GM23338 (cell line): ENCODE measurements at regions not wholly inside any gene's neighbourhood (a gene's known extent, or its start where the extent isn't known, plus 50 kb on each side); places are given as distances from the start of the nearest gene placed in this dataset.

Source experiments
- TF ChIP-seq, protein P1 (sequence below), 2 experiments: fragments of 200-600 bp in 1 of 2; sonication (generic) in 1 of 2; conservative IDR thresholded peaks; 2 replicates each; pipeline versions ENCODE4 v1.5.1 to v1.6.1; 2016 to 2017; ENCODE audit warnings: antibody characterized with exemption in 2 of 2, low read depth in 2 of 2, mild to moderate bottlenecking in 2 of 2, moderate library complexity in 1 of 2
- TF ChIP-seq, protein P2 (sequence below): IDR thresholded peaks from one replicate; pipeline ENCODE4 v1.6.1; 2018; ENCODE audit warnings: antibody characterized with exemption; ENCODE audit not compliant: unreplicated experiment

GRCh38 chr3:154701055-154701454 is 271.1 kb upstream of the GPR149 start:
- TF ChIP-seq, protein P1, sequence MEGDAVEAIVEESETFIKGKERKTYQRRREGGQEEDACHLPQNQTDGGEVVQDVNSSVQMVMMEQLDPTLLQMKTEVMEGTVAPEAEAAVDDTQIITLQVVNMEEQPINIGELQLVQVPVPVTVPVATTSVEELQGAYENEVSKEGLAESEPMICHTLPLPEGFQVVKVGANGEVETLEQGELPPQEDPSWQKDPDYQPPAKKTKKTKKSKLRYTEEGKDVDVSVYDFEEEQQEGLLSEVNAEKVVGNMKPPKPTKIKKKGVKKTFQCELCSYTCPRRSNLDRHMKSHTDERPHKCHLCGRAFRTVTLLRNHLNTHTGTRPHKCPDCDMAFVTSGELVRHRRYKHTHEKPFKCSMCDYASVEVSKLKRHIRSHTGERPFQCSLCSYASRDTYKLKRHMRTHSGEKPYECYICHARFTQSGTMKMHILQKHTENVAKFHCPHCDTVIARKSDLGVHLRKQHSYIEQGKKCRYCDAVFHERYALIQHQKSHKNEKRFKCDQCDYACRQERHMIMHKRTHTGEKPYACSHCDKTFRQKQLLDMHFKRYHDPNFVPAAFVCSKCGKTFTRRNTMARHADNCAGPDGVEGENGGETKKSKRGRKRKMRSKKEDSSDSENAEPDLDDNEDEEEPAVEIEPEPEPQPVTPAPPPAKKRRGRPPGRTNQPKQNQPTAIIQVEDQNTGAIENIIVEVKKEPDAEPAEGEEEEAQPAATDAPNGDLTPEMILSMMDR (conservative IDR thresholded peaks at IDR 0.05; ENCODE audit: low read depth in 2 of 2) = no peak
- TF ChIP-seq, protein P2, sequence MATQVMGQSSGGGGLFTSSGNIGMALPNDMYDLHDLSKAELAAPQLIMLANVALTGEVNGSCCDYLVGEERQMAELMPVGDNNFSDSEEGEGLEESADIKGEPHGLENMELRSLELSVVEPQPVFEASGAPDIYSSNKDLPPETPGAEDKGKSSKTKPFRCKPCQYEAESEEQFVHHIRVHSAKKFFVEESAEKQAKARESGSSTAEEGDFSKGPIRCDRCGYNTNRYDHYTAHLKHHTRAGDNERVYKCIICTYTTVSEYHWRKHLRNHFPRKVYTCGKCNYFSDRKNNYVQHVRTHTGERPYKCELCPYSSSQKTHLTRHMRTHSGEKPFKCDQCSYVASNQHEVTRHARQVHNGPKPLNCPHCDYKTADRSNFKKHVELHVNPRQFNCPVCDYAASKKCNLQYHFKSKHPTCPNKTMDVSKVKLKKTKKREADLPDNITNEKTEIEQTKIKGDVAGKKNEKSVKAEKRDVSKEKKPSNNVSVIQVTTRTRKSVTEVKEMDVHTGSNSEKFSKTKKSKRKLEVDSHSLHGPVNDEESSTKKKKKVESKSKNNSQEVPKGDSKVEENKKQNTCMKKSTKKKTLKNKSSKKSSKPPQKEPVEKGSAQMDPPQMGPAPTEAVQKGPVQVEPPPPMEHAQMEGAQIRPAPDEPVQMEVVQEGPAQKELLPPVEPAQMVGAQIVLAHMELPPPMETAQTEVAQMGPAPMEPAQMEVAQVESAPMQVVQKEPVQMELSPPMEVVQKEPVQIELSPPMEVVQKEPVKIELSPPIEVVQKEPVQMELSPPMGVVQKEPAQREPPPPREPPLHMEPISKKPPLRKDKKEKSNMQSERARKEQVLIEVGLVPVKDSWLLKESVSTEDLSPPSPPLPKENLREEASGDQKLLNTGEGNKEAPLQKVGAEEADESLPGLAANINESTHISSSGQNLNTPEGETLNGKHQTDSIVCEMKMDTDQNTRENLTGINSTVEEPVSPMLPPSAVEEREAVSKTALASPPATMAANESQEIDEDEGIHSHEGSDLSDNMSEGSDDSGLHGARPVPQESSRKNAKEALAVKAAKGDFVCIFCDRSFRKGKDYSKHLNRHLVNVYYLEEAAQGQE = no peak
